A549 (cell line): ENCODE measurements at regions not wholly inside any gene's neighbourhood (a gene's known extent, or its start where the extent isn't known, plus 50 kb on each side); places are given as distances from the start of the nearest gene placed in this dataset.

Source experiments
- ATAC-seq, 2 experiments: fragments of 200-7000 bp in 1 of 2; fragments of >200 bp in 1 of 2; cut with Nextera tagmentation in 1 of 2; cut with Tn5 transposase in 1 of 2; 3 replicates each; pipeline versions ENCODE4 v1.8.0 to v1.9.1; 2018 to 2020; ENCODE audit warnings: mild to moderate bottlenecking in 1 of 2, moderate library complexity in 1 of 2
- CTCF ChIA-PET: fragments of 300-600 bp; sonication (Branson Sonifier 250); formaldehyde crosslinking; extraction: SDS; loops from one replicate; lab custom pipeline; 2021; ENCODE audit warnings: antibody characterized with exemption, inconsistent platforms; lab: Yijun Ruan, JAX
- POLR2A ChIA-PET: fragments of 350-600 bp; formaldehyde crosslinking; extraction: SDS; loops from one replicate; lab custom pipeline; 2021; ENCODE audit warnings: antibody characterized with exemption, inconsistent platforms; lab: Yijun Ruan, JAX
- DNase-seq, 2 experiments: peaks; one replicate each; pipeline versions ENCODE4 v3.0.0 to v3.0.0-alpha.2; 2011 to 2016; ENCODE audit warnings: low read depth in 1 of 2, low spot score in 1 of 2
- FAIRE-seq: peaks from 2 replicates; lab custom pipeline; 2011; peaks lifted over from hg19 to GRCh38; lab: Jason Lieb, UNC
- H3K27ac ChIP-seq, 2 experiments: fragments of >200 bp; sonication (Bioruptor Twin); formaldehyde crosslinking; 3 replicates each; pipeline ENCODE4 v1.5.1; 2016 to 2017
- H3K4me1 ChIP-seq: fragments of >200 bp; sonication (Bioruptor Twin); formaldehyde crosslinking; 3 replicates; pipeline ENCODE4 v1.6.1; 2016
- H3K4me2 ChIP-seq: fragments of >200 bp; sonication (Bioruptor Twin); formaldehyde crosslinking; 3 replicates; pipeline ENCODE4 v1.6.1; 2016
- H3K4me3 ChIP-seq: fragments of >200 bp; sonication (Bioruptor Twin); formaldehyde crosslinking; 3 replicates; pipeline ENCODE4 v1.5.1; 2016
- H3K9me3 ChIP-seq: fragments of >200 bp; sonication (Bioruptor Twin); formaldehyde crosslinking; 3 replicates; pipeline ENCODE4 v1.6.1; 2016
- CBX2 ChIP-seq: fragments of 200-600 bp; sonication (generic); IDR thresholded peaks from 2 replicates; pipeline ENCODE4 v1.6.1; 2016; ENCODE audit warnings: low read depth, mild to moderate bottlenecking, borderline replicate concordance
- EHMT2 ChIP-seq: fragments of 200-600 bp; sonication (generic); IDR thresholded peaks from 2 replicates; pipeline ENCODE4 v1.6.1; 2016; ENCODE audit warnings: antibody characterized with exemption, low read depth, mild to moderate bottlenecking, moderate library complexity
- HOXA7 ChIP-seq: fragments of 250-450 bp; sonication (Bioruptor Pico); IDR thresholded peaks from 2 replicates; pipeline ENCODE4 v1.5.0; 2020; ENCODE audit warnings: mild to moderate bottlenecking, moderate library complexity
- HOXB5 ChIP-seq: fragments of 250-450 bp; sonication (Bioruptor Pico); IDR thresholded peaks from 2 replicates; pipeline ENCODE4 v1.5.0; 2020; ENCODE audit warnings: mild to moderate bottlenecking, moderate library complexity
- JUN ChIP-seq, 2 experiments: fragments of >200 bp; sonication (Bioruptor Twin); formaldehyde crosslinking; IDR thresholded peaks; 2 replicates in 1 of 2; 3 replicates in 1 of 2; pipeline ENCODE4 v1.6.1; 2016 to 2017
- KDM5A ChIP-seq: fragments of 200-600 bp; sonication (generic); IDR thresholded peaks from 2 replicates; pipeline ENCODE4 v1.6.1; 2016; ENCODE audit warnings: antibody characterized with exemption, mild to moderate bottlenecking
- NFE2L2 ChIP-seq: fragments of 150-350 bp; conservative IDR thresholded peaks from 2 replicates; pipeline ENCODE4 v1.6.1; 2014; ENCODE audit warnings: low read length
- RAD21 ChIP-seq, 2 experiments: fragments of >200 bp in 1 of 2; sonication (Bioruptor Twin) in 1 of 2; formaldehyde crosslinking in 1 of 2; IDR thresholded peaks in 1 of 2; conservative IDR thresholded peaks in 1 of 2; 2 replicates in 1 of 2; 3 replicates in 1 of 2; pipeline ENCODE4 v1.6.1; 2012 to 2018; ENCODE audit warnings: inconsistent platforms in 1 of 2
- RARB ChIP-seq: fragments of 250-450 bp; sonication (Bioruptor Pico); IDR thresholded peaks from 2 replicates; pipeline ENCODE4 v1.8.0; 2021; ENCODE audit warnings: mild to moderate bottlenecking, moderate library complexity
- RNF2 ChIP-seq: fragments of 200-600 bp; sonication (generic); IDR thresholded peaks from 2 replicates; pipeline ENCODE4 v1.6.1; 2016; ENCODE audit warnings: low read depth, mild to moderate bottlenecking, antibody characterized with exemption, moderate library complexity, borderline replicate concordance
- ZC3H11A ChIP-seq: fragments of 450-650 bp; IDR thresholded peaks from 2 replicates; pipeline ENCODE4 v1.6.1; 2014; ENCODE audit warnings: antibody characterized with exemption, mild to moderate bottlenecking
- ZFP36 ChIP-seq: fragments of 450-650 bp; IDR thresholded peaks from 2 replicates; pipeline ENCODE4 v1.6.1; 2014; ENCODE audit warnings: borderline replicate concordance; ENCODE audit not compliant: partially characterized antibody
- ZNF302 ChIP-seq: fragments of 250-450 bp; sonication (Bioruptor Pico); IDR thresholded peaks from 2 replicates; pipeline ENCODE4 v1.9.0; 2021; ENCODE audit warnings: inconsistent platforms, mild to moderate bottlenecking, moderate library complexity
- WGBS: methylation state at CpG from one replicate; pipeline ENCODE4 v1.1.6; 2017; ENCODE audit errors: missing lambda C conversion rate; 5-methylcytosine and 5-hydroxymethylcytosine counted together
- TF ChIP-seq, protein P1 (sequence below): fragments of 150-350 bp; IDR thresholded peaks from 2 replicates; pipeline ENCODE4 v1.6.1; 2014; ENCODE audit warnings: low read depth, mild to moderate bottlenecking, low read length
- TF ChIP-seq, protein P2 (sequence below): fragments of 450-650 bp; IDR thresholded peaks from 2 replicates; pipeline ENCODE4 v1.6.1; 2014; ENCODE audit warnings: antibody characterized with exemption
- TF ChIP-seq, protein P3 (sequence below): fragments of >200 bp; sonication (Bioruptor Twin); formaldehyde crosslinking; IDR thresholded peaks from 3 replicates; pipeline ENCODE4 v1.5.1; 2016
- TF ChIP-seq, protein P4 (sequence below): fragments of 250-450 bp; sonication (Bioruptor Pico); IDR thresholded peaks from 2 replicates; pipeline ENCODE4 v1.5.0; 2021; ENCODE audit warnings: mild to moderate bottlenecking, moderate library complexity, borderline replicate concordance

DNA sequence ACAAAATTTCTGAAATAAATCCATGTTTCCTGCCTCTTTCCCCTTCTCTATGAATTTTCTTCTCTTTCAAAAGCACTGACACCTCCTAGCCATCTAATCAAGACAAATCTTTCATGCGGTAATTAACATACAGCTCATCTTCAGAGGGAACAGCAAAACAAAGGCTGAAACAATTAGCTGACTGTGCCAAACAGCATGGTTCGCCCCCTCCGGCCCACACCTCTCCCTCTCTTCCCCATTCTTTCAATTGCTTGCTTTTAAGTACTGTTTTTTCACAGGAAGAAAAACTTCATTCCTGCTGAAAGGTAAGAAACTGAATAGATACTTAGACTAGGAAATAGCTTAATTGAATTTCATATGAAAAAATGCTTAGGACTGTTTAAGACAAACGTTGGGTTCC lies 291.1 kb upstream of the NOCT start:
- ChIA-PET POLR2A (interaction anchor here (0.6 kb wide), 1 partner anchor 931 kb away, joined by 4 read pairs; no protein-coding TSS in a partner anchor), CTCF (interaction anchor here (0.9 kb wide), 1 partner anchor 44 kb away, joined by 3 read pairs; no protein-coding TSS in a partner anchor)
- Histone ChIP-seq H3K4me2 (no peak overlapping the region), H3K4me3 (no peak overlapping the region), H3K27ac (no peak overlapping the region), H3K4me1 (no peaks in the 10 kb centered on the region), H3K9me3 (no peaks in the 10 kb centered on the region)
- no peak for TF ChIP-seq ZC3H11A
- no peak for TF ChIP-seq EHMT2
- TF ChIP-seq, protein P1, sequence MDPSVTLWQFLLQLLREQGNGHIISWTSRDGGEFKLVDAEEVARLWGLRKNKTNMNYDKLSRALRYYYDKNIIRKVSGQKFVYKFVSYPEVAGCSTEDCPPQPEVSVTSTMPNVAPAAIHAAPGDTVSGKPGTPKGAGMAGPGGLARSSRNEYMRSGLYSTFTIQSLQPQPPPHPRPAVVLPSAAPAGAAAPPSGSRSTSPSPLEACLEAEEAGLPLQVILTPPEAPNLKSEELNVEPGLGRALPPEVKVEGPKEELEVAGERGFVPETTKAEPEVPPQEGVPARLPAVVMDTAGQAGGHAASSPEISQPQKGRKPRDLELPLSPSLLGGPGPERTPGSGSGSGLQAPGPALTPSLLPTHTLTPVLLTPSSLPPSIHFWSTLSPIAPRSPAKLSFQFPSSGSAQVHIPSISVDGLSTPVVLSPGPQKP, result no peak
- TF ChIP-seq RAD21 (conservative IDR thresholded peaks at IDR 0.05 in 1 of 2, IDR thresholded peaks at IDR 0.05 in 1 of 2), result no peak
- no peak for TF ChIP-seq KDM5A
- no peak for TF ChIP-seq CBX2
- TF ChIP-seq HOXA7 (CRISPR knock-in tag), result no peak
- FAIRE-seq (no peak), ATAC-seq (no peak), DNase-seq (no peak)
- 41% methylated on average over 4 of the region's 4 CpGs for WGBS

DNA sequence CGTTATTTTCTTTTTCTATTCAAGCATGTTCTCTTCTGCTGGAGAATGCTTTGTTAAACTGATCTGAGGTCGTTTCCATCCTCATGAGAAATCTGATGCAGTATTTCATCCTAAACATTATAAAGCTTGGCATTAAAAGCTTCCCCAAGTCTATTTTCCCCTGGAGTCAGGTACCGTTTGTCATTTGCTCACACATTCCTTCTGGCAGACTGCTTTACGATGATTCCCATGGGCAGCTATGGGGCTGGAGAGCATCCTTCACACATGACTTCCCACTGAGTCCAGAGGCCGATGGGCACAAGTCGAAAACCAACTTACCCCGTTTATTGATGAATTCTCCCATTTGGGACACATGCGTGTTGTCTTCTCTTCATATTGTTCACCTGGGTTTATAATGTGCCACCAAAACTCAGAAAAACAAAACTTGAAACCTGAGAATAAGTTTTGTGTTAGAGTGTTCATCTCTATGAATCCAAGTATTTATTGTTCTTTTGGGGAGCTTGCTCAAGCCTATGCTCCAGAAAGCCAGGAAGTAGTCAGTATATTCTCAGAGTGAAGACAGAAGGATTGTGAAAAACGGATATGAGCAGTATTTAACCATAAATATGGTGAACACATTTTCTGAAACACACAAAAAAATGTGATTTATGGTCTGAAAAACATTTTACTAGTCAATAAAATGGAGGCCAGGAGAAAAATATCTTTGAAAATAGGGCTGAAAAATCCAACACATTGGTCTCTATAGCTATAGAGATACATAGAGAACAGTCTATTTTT lies 298.8 kb upstream of the NOCT start:
- TF ChIP-seq HOXB5, result no peak
- no peak for TF ChIP-seq NFE2L2
- TF ChIP-seq RARB (CRISPR knock-in tag), result no peak
- no peak for TF ChIP-seq RNF2
- no peak for TF ChIP-seq ZNF302 (CRISPR knock-in tag)
- TF ChIP-seq, protein P2, sequence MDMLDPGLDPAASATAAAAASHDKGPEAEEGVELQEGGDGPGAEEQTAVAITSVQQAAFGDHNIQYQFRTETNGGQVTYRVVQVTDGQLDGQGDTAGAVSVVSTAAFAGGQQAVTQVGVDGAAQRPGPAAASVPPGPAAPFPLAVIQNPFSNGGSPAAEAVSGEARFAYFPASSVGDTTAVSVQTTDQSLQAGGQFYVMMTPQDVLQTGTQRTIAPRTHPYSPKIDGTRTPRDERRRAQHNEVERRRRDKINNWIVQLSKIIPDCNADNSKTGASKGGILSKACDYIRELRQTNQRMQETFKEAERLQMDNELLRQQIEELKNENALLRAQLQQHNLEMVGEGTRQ, result no peak
- TF ChIP-seq, protein P3, sequence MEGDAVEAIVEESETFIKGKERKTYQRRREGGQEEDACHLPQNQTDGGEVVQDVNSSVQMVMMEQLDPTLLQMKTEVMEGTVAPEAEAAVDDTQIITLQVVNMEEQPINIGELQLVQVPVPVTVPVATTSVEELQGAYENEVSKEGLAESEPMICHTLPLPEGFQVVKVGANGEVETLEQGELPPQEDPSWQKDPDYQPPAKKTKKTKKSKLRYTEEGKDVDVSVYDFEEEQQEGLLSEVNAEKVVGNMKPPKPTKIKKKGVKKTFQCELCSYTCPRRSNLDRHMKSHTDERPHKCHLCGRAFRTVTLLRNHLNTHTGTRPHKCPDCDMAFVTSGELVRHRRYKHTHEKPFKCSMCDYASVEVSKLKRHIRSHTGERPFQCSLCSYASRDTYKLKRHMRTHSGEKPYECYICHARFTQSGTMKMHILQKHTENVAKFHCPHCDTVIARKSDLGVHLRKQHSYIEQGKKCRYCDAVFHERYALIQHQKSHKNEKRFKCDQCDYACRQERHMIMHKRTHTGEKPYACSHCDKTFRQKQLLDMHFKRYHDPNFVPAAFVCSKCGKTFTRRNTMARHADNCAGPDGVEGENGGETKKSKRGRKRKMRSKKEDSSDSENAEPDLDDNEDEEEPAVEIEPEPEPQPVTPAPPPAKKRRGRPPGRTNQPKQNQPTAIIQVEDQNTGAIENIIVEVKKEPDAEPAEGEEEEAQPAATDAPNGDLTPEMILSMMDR, result no peak
- no peak for TF ChIP-seq CBX2
- TF ChIP-seq ZFP36, result no peak
- no peak for TF ChIP-seq JUN (IDR thresholded peaks at IDR 0.05)
- TF ChIP-seq, protein P4, sequence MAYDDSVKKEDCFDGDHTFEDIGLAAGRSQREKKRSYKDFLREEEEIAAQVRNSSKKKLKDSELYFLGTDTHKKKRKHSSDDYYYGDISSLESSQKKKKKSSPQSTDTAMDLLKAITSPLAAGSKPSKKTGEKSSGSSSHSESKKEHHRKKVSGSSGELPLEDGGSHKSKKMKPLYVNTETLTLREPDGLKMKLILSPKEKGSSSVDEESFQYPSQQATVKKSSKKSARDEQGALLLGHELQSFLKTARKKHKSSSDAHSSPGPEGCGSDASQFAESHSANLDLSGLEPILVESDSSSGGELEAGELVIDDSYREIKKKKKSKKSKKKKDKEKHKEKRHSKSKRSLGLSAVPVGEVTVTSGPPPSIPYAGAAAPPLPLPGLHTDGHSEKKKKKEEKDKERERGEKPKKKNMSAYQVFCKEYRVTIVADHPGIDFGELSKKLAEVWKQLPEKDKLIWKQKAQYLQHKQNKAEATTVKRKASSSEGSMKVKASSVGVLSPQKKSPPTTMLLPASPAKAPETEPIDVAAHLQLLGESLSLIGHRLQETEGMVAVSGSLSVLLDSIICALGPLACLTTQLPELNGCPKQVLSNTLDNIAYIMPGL (CRISPR knock-in tag), result no peak
- TF ChIP-seq, all 56 proteins: peak for 0
- no peak for DNase-seq
- no peak for FAIRE-seq
- Histone ChIP-seq H3K4me1 (no peaks in the 10 kb centered on the region), H3K9me3 (no peaks in the 10 kb centered on the region), H3K4me2 (no peak overlapping the region), H3K4me3 (no peak overlapping the region), H3K27ac (no peak overlapping the region)
- CTCF ChIA-PET, result no interaction called here
- WGBS, result 43% methylated on average over 9 of the region's 9 CpGs
- no peak for ATAC-seq
- POLR2A ChIA-PET, result no interaction called here
